ENCODE measurements at regions not wholly inside any gene's neighbourhood (a gene's known extent, or its start where the extent isn't known, plus 50 kb on each side); places are given as distances from the start of the nearest gene placed in this dataset.

DNA sequence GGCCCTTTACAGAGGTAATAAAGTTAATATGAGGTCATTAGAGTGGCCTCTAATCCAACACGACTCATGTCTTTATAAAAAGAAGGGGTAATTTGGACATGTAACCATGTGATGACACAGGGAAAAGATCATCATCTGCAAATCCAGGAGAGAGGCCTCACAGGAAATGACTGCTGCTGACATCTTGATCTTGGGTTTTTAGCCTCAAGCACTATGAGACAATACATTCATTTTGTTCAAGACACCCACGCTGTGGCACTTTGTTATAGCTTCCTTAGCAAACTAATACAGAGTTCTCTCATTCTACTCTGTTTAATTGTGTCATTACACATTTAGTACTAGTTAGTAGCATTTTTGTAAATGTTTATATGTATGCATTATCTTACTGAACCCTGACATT lies 64.0 kb upstream of the RUNX1 start:
- 64 to 77% methylated on average over 2 of the region's 2 CpGs for WGBS, 2 donors
- intact Hi-C loops (cut with DNase I; ENCODE audit: low total_unique reads), result no loop called here
- DNase-seq (ENCODE audit: low spot score in 2 of 2), result no peak
- TF ChIP-seq, protein P1, sequence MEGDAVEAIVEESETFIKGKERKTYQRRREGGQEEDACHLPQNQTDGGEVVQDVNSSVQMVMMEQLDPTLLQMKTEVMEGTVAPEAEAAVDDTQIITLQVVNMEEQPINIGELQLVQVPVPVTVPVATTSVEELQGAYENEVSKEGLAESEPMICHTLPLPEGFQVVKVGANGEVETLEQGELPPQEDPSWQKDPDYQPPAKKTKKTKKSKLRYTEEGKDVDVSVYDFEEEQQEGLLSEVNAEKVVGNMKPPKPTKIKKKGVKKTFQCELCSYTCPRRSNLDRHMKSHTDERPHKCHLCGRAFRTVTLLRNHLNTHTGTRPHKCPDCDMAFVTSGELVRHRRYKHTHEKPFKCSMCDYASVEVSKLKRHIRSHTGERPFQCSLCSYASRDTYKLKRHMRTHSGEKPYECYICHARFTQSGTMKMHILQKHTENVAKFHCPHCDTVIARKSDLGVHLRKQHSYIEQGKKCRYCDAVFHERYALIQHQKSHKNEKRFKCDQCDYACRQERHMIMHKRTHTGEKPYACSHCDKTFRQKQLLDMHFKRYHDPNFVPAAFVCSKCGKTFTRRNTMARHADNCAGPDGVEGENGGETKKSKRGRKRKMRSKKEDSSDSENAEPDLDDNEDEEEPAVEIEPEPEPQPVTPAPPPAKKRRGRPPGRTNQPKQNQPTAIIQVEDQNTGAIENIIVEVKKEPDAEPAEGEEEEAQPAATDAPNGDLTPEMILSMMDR (IDR thresholded peaks at IDR 0.05), result no peak
- no peak for TF ChIP-seq POLR2A (IDR thresholded peaks at IDR 0.05)
- H3K4me3 ChIP-seq (ENCODE audit: low read depth, poor library complexity, severe bottlenecking), result no peak overlapping the region

DNA sequence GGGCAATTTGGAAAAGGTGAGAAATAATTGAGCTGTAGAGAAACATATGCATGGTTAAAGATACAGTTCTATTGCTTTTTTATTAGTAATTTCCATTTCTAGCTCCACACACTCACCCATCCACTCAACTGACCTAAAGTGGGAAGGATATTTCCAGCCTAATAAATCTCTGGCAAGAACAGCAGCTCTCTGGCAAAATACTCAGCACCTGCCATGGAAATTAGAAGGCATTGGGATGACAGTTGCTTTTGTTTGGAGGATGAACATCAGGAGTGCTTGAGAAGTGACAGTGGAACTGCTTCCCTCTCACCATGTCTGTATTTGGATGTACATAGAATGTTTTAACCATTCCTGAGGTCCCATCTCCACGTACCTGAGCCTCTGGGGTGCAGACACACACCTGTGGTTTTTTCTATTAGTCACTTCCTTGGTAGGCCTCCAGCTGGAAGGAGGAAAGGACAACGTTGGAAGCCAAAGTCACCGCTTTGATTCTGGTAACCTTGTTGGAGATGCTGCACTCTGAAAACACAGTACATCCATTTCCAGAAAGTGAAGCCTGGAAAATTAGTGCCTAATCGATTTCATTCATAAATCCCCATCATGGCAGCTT lies 62.3 kb upstream of the RUNX1 start:
- DNase-seq (ENCODE audit: low spot score in 2 of 2), result no peak
- WGBS, 2 donors, result 46 to 64% methylated on average over 4 of the region's 4 CpGs
- no peak overlapping the region for H3K4me3 ChIP-seq (ENCODE audit: low read depth, poor library complexity, severe bottlenecking)
- TF ChIP-seq, protein P1 (IDR thresholded peaks at IDR 0.05), result no peak
- TF ChIP-seq POLR2A (IDR thresholded peaks at IDR 0.05), result no peak
- intact Hi-C loops (cut with DNase I; ENCODE audit: low total_unique reads), result no loop called here

DNA sequence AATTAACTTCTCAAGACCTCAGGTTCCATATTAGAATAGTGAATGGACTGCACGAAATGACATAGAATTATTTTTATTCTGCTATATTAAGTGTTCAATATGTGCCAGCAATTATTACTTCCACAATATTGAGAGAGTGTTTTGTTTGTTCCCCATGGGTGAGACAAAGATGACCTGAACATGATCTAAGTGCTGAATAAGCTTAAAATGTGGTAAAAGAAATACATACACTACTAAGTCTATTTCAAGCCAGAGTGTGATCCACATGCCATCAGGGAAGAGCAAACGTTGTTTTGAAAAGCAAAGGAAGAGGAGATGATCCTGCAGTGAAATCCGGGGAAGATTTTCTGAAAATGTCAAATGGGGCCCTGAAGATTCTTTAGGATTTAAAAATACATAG lies 59.8 kb upstream of the RUNX1 start:
- no peak for DNase-seq (ENCODE audit: low spot score in 2 of 2)
- H3K4me3 ChIP-seq (ENCODE audit: low read depth, poor library complexity, severe bottlenecking), result no peak overlapping the region
- intact Hi-C loops (cut with DNase I; ENCODE audit: low total_unique reads), result no loop called here
- 74 to 87% methylated on average over 3 of the region's 3 CpGs for WGBS, 2 donors
- TF ChIP-seq POLR2A (IDR thresholded peaks at IDR 0.05), result no peak
- TF ChIP-seq, protein P1 (IDR thresholded peaks at IDR 0.05), result no peak

DNA sequence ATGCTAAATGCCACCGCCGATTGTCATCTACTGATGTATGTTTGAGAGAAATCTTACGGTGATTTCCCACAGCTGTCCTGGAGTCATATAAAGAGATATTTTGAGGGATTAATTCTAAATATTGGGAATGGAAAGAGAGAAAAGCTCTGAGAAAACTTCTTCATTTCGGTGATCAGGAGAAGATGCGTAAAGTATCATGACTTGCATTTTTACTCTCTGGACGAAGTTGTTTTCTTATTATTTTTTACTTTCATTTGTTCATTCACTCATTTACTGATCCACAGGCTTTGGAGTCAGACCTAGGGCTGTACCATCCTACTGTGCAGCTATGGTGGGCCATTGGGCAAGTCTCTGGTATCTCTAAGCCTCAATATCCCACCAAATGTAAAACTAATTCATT lies 58.4 kb upstream of the RUNX1 start:
- no peak for DNase-seq (ENCODE audit: low spot score in 2 of 2)
- TF ChIP-seq, protein P1 (IDR thresholded peaks at IDR 0.05), result no peak
- TF ChIP-seq POLR2A (IDR thresholded peaks at IDR 0.05), result no peak
- WGBS, 2 donors, result 87 to 96% methylated on average over 6 of the region's 6 CpGs
- H3K4me3 ChIP-seq (ENCODE audit: low read depth, poor library complexity, severe bottlenecking), result no peak overlapping the region
- intact Hi-C loops (cut with DNase I; ENCODE audit: low total_unique reads), result no loop called here

DNA sequence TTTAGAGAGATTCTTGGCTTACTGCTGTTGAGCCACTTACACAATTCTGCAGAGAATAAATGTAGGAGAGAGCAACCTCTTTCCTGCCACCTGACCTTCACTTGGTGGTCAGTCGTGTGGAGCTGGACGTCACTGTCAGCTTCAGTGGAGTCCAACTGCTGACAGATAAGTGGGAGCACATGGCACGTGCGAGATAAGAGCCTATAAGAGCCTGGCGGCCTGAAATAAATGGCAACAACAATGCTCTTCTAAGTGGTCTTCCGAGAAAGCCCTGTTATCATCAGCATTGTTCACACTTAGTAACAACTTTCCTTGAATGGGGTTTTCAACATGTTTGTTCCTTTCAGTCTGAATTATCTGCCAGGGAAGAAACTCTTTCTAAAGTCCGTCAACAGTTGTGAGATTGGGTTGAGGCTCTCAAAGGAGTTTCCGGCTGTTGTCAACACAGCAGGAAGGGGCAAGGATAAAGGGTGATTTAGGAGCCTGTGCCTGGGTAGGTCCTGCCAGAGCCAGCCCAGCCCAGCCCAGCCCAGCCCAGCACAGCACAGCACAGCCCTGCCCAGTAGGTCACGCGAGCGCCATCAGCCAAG lies 57.2 kb upstream of the RUNX1 start:
- TF ChIP-seq POLR2A (IDR thresholded peaks at IDR 0.05), result no peak
- TF ChIP-seq, protein P1 (IDR thresholded peaks at IDR 0.05), result no peak
- H3K4me3 ChIP-seq (ENCODE audit: low read depth, poor library complexity, severe bottlenecking), result no peak overlapping the region
- 77 to 82% methylated on average over 11 of the region's 11 CpGs for WGBS, 2 donors
- intact Hi-C loops (cut with DNase I; ENCODE audit: low total_unique reads), result no loop called here
- no peak for DNase-seq (ENCODE audit: low spot score in 2 of 2)
